ENCODE measurements at regions not wholly inside any gene's neighbourhood (a gene's known extent, or its start where the extent isn't known, plus 50 kb on each side); places are given as distances from the start of the nearest gene placed in this dataset.

- no peak for DNase-seq (ENCODE audit: low spot score)
These were observed 104.0 kb upstream of the ZFHX3 start for GRCh38 chr16:73151941-73152340.

- DNase-seq (ENCODE audit: low spot score) = no peak
These were observed 103.3 kb upstream of the ZFHX3 start for GRCh38 chr16:73151225-73151624.

- DNase-seq (ENCODE audit: low spot score) = no peak
These were observed 102.9 kb upstream of the ZFHX3 start for GRCh38 chr16:73150786-73151185.

- DNase-seq (ENCODE audit: low spot score) = no peak
These were observed 101.4 kb upstream of the ZFHX3 start for GRCh38 chr16:73149334-73149733.

GRCh38 chr16:73147958-73148357 lies 100.0 kb upstream of the ZFHX3 start:
- DNase-seq (ENCODE audit: low spot score) = no peak

- no peak for DNase-seq (ENCODE audit: low spot score)
These were observed 97.4 kb upstream of the ZFHX3 start for GRCh38 chr16:73145166-73145880.

GRCh38 chr16:73143576-73144422 lies 95.9 kb upstream of the ZFHX3 start:
- no peak for DNase-seq (ENCODE audit: low spot score)

- DNase-seq (ENCODE audit: low spot score) = no peak
These were observed 95.1 kb upstream of the ZFHX3 start for GRCh38 chr16:73143002-73143401.

- no peak for DNase-seq (ENCODE audit: low spot score)
These were observed 94.3 kb upstream of the ZFHX3 start for GRCh38 chr16:73142053-73142854.

- DNase-seq (ENCODE audit: low spot score) = no peak
These were observed 93.0 kb upstream of the ZFHX3 start for GRCh38 chr16:73140929-73141328.

- no peak for DNase-seq (ENCODE audit: low spot score)
These were observed 83.4 kb upstream of the ZFHX3 start for GRCh38 chr16:73131156-73131862.

GRCh38 chr16:73129455-73129854 lies 81.5 kb upstream of the ZFHX3 start:
- DNase-seq (ENCODE audit: low spot score) = no peak

- DNase-seq (ENCODE audit: low spot score) = peak; percentile 21
These were observed 78.6 kb upstream of the ZFHX3 start for GRCh38 chr16:73126525-73126853.

- DNase-seq (ENCODE audit: low spot score) = no peak
These were observed 78.1 kb upstream of the ZFHX3 start for GRCh38 chr16:73125850-73126524.

- peak; percentile 75 for DNase-seq (ENCODE audit: low spot score)
These were observed 76.9 kb upstream of the ZFHX3 start for GRCh38 chr16:73124665-73125375.

- DNase-seq (ENCODE audit: low spot score) = no peak
These were observed 76.2 kb upstream of the ZFHX3 start for GRCh38 chr16:73124097-73124652.

GRCh38 chr16:73122604-73123391 lies 74.9 kb upstream of the ZFHX3 start:
- peak; percentile 61 for DNase-seq (ENCODE audit: low spot score)

- DNase-seq (ENCODE audit: low spot score) = no peak
These were observed 68.6 kb upstream of the ZFHX3 start for GRCh38 chr16:73116576-73116975.

GRCh38 chr16:73113336-73113735 lies 65.4 kb upstream of the ZFHX3 start:
- no peak for DNase-seq (ENCODE audit: low spot score)

Data from pons (tissue), 1 donor.